ENCODE measurements at regions not wholly inside any gene's neighbourhood (a gene's known extent, or its start where the extent isn't known, plus 50 kb on each side); places are given as distances from the start of the nearest gene placed in this dataset.

- no peak for DNase-seq (ENCODE audit: low read depth in 2 of 2)
These were observed 315.7 kb downstream of the TMEM121 start for GRCh38 chr14:105842105-105842504.

GRCh38 chr14:105843444-105844046 lies 317.2 kb downstream of the TMEM121 start:
- DNase-seq (ENCODE audit: low read depth in 2 of 2): no peak

GRCh38 chr14:105844047-105844630 lies 317.8 kb downstream of the TMEM121 start:
- no peak for DNase-seq (ENCODE audit: low read depth in 2 of 2)

GRCh38 chr14:105844810-105845724 lies 318.7 kb downstream of the TMEM121 start:
- DNase-seq (ENCODE audit: low read depth in 2 of 2): no peak

- DNase-seq (ENCODE audit: low read depth in 2 of 2): no peak
These were observed 319.4 kb downstream of the TMEM121 start for GRCh38 chr14:105845725-105846309.

DNA sequence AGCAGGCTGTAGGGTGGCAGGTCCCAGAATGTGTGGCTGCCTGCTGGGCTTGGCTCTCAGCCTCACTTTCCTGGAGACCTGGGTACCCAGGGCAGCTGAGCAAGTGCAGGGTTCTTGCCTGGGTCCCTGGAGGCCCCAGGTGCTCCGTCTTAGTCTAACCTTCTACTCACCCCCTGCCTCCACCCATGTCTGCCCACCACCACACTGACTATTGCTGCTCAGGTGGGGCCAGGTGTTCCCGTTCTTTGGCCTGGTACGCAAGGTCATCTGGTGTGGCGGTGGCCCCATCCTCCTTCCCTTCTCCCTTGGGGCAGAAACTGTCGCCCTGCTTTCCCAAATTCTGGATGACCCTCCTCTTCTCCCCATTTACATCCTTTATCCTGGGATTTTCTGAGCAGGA lies 319.9 kb downstream of the TMEM121 start:
- DNase-seq (ENCODE audit: low read depth in 2 of 2): no peak

GRCh38 chr14:105847400-105847799 lies 321.0 kb downstream of the TMEM121 start:
- DNase-seq (ENCODE audit: low read depth in 2 of 2): no peak

GRCh38 chr14:105848570-105848969 lies 322.2 kb downstream of the TMEM121 start:
- no peak for DNase-seq (ENCODE audit: low read depth in 2 of 2)

- DNase-seq (ENCODE audit: low read depth in 2 of 2): no peak
These were observed 323.7 kb downstream of the TMEM121 start for GRCh38 chr14:105849933-105850626.

GRCh38 chr14:105850853-105851581 lies 324.6 kb downstream of the TMEM121 start:
- no peak for DNase-seq (ENCODE audit: low read depth in 2 of 2)

GRCh38 chr14:105851716-105852377 lies 325.5 kb downstream of the TMEM121 start:
- no peak for DNase-seq (ENCODE audit: low read depth in 2 of 2)

DNA sequence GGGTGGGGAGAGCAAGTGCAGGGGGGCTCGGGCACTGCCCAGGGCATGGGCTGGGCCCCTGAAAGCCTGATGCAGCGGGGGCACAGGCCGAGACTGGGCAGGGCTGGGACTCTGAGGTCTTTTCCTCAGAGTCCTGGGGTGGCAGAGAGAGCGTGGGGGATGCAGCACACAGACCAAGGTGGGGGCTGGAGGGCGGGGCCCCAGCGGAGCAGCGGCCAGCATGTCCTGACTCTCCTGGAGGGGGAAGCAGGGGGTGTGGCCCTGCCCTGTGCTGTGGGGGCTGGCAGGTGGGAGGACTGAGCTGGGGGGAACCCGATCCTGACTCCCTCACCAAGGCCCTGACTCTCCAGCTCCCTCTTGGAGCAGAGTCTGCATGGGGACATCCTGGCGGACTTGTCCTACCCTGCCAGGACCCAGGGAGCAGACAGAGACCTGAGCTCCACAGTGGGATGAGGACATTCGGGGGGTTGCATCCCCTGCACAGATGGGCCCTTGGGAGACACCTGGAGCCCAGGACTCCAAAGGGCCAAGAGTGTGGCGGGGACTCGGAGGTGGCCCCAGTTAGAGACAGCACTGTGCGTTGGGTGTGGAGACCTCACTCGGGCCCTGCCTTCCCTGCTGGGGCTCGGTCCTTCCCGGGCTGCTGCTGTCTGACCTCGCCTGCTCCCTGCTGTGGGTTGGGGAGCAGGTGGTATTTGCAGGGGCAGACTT lies 326.1 kb downstream of the TMEM121 start:
- no peak for DNase-seq (ENCODE audit: low read depth in 2 of 2)

DNA sequence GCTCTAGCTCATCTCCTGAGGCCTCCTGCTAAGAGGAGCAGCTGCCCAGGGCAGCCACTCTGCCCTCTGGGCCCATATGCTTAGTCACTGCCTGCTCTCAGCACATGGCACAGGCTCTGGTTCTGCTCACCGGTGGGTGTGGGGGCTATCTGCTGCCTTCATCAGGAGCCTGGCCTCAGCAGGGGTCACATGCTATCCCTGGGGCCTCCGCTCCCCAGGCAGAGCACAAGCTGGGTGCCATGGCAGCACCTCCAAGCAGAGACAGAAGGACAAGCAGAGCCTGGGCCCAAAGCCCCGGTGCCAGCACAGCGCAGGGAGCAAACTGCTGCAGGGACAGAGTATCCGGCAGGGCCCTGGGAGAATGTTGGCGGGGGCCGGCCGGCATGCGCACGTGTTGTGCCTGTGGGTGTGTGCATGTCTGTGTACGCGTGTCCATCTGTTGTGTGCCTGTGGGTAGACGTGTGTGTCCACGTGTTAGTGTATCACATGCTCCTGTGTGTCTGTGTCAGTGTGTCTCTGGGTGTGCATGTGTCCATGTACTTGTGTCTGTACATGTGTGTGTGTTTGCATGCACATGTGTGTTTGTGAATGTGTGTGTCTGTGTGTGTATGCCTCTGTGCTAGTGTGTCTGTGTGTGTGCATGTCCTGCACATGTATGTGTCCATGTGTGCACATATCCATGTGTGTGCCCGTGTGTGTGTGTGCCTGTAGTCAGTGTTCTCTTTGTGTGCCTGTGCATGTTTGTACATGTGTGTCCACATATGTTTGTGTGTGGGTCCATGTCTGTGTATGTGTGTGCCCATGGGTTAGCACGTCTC lies 326.9 kb downstream of the TMEM121 start:
- DNase-seq (ENCODE audit: low read depth in 2 of 2): no peak

DNA sequence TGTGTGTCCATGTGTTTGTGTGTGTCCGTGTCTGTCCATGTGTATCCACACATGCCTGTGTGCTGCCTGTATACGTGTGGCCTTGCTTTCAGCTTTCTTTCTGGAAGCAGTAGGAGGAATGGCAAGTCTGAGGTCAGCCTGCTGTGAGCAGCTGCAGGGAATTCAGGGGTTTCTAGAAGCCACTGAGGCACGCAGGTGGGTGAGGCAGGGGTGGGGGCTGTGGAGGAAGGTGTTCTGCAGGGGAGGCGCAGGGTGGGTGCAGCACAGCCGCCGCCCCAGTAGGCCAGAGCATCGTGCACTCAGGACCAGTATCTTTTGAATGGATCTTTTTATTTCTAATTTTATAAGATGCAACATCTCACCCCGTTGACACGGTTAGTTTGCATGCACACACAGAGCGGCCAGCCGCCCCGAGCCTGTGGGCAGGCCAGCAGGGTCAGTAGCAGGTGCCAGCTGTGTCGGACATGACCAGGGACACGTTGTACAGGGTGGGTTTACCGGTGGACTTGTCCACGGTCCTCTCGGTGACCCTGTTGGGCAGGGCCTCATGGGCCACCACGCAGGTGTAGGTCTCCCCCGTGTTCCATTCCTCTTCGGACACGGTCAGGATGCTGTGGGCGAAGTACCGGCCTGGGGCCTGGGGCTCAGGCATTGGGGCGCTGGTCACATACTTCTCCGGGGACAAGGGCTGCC lies 327.7 kb downstream of the TMEM121 start:
- no peak for DNase-seq (ENCODE audit: low read depth in 2 of 2)

DNA sequence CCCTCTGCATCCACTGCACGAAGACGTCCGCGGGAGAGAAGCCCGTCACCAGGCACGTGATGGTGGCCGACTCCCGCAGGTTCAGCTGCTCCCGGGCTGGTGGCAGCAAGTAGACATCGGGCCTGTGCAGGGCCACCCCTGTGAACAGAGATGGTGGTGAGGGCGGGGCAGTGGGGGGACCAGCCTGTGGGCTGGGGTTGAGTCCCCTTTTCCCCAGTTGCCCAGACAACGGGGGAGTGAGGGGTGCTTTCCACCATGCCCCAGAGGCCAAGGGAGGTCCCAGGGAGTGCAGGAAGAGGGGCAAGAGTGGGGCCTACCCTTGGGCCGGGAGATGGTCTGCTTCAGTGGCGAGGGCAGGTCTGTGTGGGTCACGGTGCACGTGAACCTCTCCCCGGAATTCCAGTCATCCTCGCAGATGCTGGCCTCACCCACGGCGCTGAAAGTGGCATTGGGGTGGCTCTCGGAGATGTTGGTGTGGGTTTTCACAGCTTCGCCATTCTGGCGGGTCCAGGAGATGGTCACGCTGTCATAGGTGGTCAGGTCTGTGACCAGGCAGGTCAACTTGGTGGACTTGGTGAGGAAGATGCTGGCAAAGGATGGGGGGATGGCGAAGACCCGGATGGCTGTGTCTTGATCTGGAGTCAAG lies 328.3 kb downstream of the TMEM121 start:
- no peak for DNase-seq (ENCODE audit: low read depth in 2 of 2)

GRCh38 chr14:105855246-105855892 lies 329.0 kb downstream of the TMEM121 start:
- no peak for DNase-seq (ENCODE audit: low read depth in 2 of 2)

DNA sequence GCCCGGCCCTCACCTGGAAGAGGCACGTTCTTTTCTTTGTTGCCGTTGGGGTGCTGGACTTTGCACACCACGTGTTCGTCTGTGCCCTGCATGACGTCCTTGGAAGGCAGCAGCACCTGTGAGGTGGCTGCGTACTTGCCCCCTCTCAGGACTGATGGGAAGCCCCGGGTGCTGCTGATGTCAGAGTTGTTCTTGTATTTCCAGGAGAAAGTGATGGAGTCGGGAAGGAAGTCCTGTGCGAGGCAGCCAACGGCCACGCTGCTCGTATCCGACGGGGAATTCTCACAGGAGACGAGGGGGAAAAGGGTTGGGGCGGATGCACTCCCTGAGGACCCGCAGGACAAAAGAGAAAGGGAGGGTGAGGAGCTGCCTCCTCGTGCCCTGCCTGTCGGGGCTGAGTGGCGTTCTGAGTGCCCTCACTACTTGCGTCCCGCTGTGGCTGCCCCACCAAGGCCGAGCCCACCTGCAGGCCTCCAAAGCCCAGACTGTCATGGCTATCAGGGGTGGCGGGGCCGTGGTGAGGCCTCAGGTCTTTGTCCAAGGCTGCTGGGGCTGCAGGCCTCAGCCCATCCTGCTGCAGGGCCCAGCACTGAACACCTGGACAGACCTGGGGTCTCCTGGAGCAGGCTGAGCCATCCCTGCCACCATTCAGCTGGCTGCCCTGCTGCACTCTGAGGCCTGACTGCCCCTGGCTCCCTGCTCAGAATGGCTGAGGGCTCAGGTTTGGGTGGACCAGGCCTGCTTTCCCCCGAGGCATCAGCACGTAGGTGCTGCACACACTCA lies 329.7 kb downstream of the TMEM121 start:
- DNase-seq (ENCODE audit: low read depth in 2 of 2): no peak

Measured in stimulated activated CD8-positive, alpha-beta memory T cell treated with anti-CD3 and anti-CD28 coated beads, Interleukin-7, amount 100 ng/mL, for 4 hours (primary cell).